ENCODE measurements at regions not wholly inside any gene's neighbourhood (a gene's known extent, or its start where the extent isn't known, plus 50 kb on each side); places are given as distances from the start of the nearest gene placed in this dataset.

DNA sequence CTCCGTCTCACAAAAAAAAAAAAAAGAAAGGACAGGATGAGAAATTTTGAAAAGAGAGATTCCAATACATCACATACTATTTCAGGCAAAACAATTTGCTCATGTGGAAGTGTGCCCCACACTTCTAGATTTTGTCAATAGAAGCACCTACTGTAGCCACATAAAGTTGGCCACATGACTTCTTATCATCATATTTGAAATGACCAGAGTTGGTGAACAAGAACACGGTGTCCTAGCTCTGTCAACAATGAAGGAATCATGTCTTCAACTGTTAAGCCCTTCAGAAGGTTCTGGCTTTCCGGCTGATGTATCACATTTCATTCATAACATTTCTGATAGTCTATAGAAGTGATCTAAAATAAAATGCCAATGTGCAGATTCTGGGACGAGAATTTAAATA is 534.5 kb downstream of the TMEM114 start:
- no peaks in the 10 kb centered on the region for H3K79me2 ChIP-seq (ENCODE audit: control insufficient read depth, insufficient read depth, low read length)
- no peaks in the 10 kb centered on the region for H4K20me1 ChIP-seq (ENCODE audit: control insufficient read depth, insufficient read depth, low read length, poor library complexity, severe bottlenecking)
- no peaks in the 10 kb centered on the region for H3K27me3 ChIP-seq (replicated peaks in 1 of 4; ENCODE audit: control extremely low read depth in 1 of 4, control insufficient read depth in 3 of 4, insufficient read depth in 4 of 4, low read length in 3 of 4)
- POLR2A ChIA-PET, result no interaction called here
- H2AFZ ChIP-seq (ENCODE audit: insufficient read depth, low read depth, low read length, poor library complexity, severe bottlenecking), result no peak overlapping the region
- no peaks in the 10 kb centered on the region for H3K4me1 ChIP-seq (ENCODE audit: control insufficient read depth in 2 of 2, insufficient read depth in 2 of 2, low read length in 2 of 2)
- Mint-ChIP-seq H3K4me1 (no peaks in the 10 kb centered on the region), H3K27me3 (no peaks in the 10 kb centered on the region), H3K4me3 (no peak overlapping the region), H3K27ac (no peak overlapping the region), H3K9me3 (ENCODE audit: insufficient read depth) (peaks cover 4% of the 10 kb centered on the region)
- no peak overlapping the region for H3K9ac ChIP-seq (ENCODE audit: low read length)
- H3K36me3 ChIP-seq (replicated peaks in 1 of 2; ENCODE audit: control extremely low read depth in 1 of 2, control insufficient read depth in 1 of 2, extremely low read depth in 1 of 2, insufficient read depth in 2 of 2, low read length in 1 of 2), result no peaks in the 10 kb centered on the region
- DNase-seq (no peak), ATAC-seq (ENCODE audit: low read depth) (no peak)
- WGBS (ENCODE audit: insufficient coverage), result no CpG with 5 or more reads among the region's 4 CpGs
- no peaks in the 10 kb centered on the region for H3K9me3 ChIP-seq (ENCODE audit: control extremely low read depth in 1 of 3, control insufficient read depth in 2 of 3, insufficient read depth in 1 of 3, low read length in 2 of 3)
- TF ChIP-seq, protein P1, sequence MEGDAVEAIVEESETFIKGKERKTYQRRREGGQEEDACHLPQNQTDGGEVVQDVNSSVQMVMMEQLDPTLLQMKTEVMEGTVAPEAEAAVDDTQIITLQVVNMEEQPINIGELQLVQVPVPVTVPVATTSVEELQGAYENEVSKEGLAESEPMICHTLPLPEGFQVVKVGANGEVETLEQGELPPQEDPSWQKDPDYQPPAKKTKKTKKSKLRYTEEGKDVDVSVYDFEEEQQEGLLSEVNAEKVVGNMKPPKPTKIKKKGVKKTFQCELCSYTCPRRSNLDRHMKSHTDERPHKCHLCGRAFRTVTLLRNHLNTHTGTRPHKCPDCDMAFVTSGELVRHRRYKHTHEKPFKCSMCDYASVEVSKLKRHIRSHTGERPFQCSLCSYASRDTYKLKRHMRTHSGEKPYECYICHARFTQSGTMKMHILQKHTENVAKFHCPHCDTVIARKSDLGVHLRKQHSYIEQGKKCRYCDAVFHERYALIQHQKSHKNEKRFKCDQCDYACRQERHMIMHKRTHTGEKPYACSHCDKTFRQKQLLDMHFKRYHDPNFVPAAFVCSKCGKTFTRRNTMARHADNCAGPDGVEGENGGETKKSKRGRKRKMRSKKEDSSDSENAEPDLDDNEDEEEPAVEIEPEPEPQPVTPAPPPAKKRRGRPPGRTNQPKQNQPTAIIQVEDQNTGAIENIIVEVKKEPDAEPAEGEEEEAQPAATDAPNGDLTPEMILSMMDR (IDR thresholded peaks at IDR 0.05), result no peak
- TF ChIP-seq EZH2 (IDR thresholded peaks at IDR 0.05; ENCODE audit: borderline replicate concordance, insufficient read depth, low read depth, low read length, poor library complexity, severe bottlenecking), result no peak
- intact Hi-C loops (cut with micrococcal nuclease), result no loop called here
- CTCF ChIA-PET, result no interaction called here
- H3K4me2 ChIP-seq (replicated peaks; ENCODE audit: low read depth, low read length, poor library complexity, severe bottlenecking), result no peak overlapping the region
- H3K4me3 ChIP-seq (ENCODE audit: control extremely low read depth in 1 of 5, extremely low read depth in 1 of 5, insufficient read depth in 1 of 5, low read depth in 2 of 5, low read length in 4 of 5), result no peak overlapping the region
- no peak overlapping the region for H3K27ac ChIP-seq (ENCODE audit: low read length in 2 of 2)

DNA sequence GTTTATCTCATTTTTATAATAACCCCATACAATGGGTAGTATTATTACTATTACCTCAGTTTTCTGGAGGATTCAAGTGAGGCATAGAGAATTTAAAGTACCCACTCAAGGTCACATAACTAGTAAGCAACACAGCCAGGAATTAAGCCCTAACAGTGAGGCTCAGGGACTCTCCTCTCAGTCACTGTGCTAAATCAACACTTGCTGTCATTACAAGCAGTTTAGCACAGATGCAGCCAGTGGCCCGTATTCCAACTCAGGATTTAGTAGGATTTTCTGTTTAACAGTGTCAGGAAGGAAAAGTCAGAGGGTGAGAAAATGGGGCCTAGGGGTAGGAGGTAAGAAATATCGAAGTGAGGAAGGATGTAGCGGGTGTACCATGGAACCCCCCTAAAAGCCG is 536.9 kb downstream of the TMEM114 start:
- TF ChIP-seq, protein P1 (IDR thresholded peaks at IDR 0.05), result no peak
- TF ChIP-seq EZH2 (IDR thresholded peaks at IDR 0.05; ENCODE audit: borderline replicate concordance, insufficient read depth, low read depth, low read length, poor library complexity, severe bottlenecking), result no peak
- Histone ChIP-seq H3K27ac (ENCODE audit: low read length in 2 of 2) (no peak overlapping the region), H4K20me1 (ENCODE audit: control insufficient read depth, insufficient read depth, low read length, poor library complexity, severe bottlenecking) (no peaks in the 10 kb centered on the region), H3K27me3 (replicated peaks in 1 of 4; ENCODE audit: control extremely low read depth in 1 of 4, control insufficient read depth in 3 of 4, insufficient read depth in 4 of 4, low read length in 3 of 4) (no peaks in the 10 kb centered on the region), H3K4me3 (ENCODE audit: control extremely low read depth in 1 of 5, extremely low read depth in 1 of 5, insufficient read depth in 1 of 5, low read depth in 2 of 5, low read length in 4 of 5) (no peak overlapping the region), H3K79me2 (ENCODE audit: control insufficient read depth, insufficient read depth, low read length) (no peaks in the 10 kb centered on the region), H3K9ac (ENCODE audit: low read length) (no peak overlapping the region), H3K4me1 (ENCODE audit: control insufficient read depth in 2 of 2, insufficient read depth in 2 of 2, low read length in 2 of 2) (no peaks in the 10 kb centered on the region), H2AFZ (ENCODE audit: insufficient read depth, low read depth, low read length, poor library complexity, severe bottlenecking) (no peak overlapping the region), H3K36me3 (replicated peaks in 1 of 2; ENCODE audit: control extremely low read depth in 1 of 2, control insufficient read depth in 1 of 2, extremely low read depth in 1 of 2, insufficient read depth in 2 of 2, low read length in 1 of 2) (no peaks in the 10 kb centered on the region), H3K9me3 (ENCODE audit: control extremely low read depth in 1 of 3, control insufficient read depth in 2 of 3, insufficient read depth in 1 of 3, low read length in 2 of 3) (no peaks in the 10 kb centered on the region), H3K4me2 (replicated peaks; ENCODE audit: low read depth, low read length, poor library complexity, severe bottlenecking) (no peak overlapping the region)
- Mint-ChIP-seq H3K4me1 (no peaks in the 10 kb centered on the region), H3K9me3 (ENCODE audit: insufficient read depth) (peaks cover 5% of the 10 kb centered on the region), H3K27me3 (no peaks in the 10 kb centered on the region), H3K27ac (no peak overlapping the region), H3K4me3 (no peak overlapping the region)
- WGBS (ENCODE audit: insufficient coverage), result 78% methylated on average over 4 of the region's 4 CpGs
- ChIA-PET POLR2A (no interaction called here), CTCF (no interaction called here)
- no peak for ATAC-seq (ENCODE audit: low read depth)
- no peak for DNase-seq
- intact Hi-C loops (cut with micrococcal nuclease), result no loop called here
